ENCODE measurements at regions not wholly inside any gene's neighbourhood (a gene's known extent, or its start where the extent isn't known, plus 50 kb on each side); places are given as distances from the start of the nearest gene placed in this dataset.

GRCh38 chr6:56838965-56839364 lies 115.9 kb upstream of the BEND6 start:
- 81 to 95% (median 90%) methylated on average over 1 of the region's 1 CpG for WGBS, 5 donors
- H3K4me1 ChIP-seq, result peaks cover 3 to 35% (median 13%) of the 10 kb centered on the region in 4 donors
- DNase-seq, result no peak

GRCh38 chr6:56838016-56838555 lies 116.8 kb upstream of the BEND6 start:
- H3K4me1 ChIP-seq, result peaks cover 0 to 28% (median 6%) of the 10 kb centered on the region in 4 donors
- intact Hi-C loops (cut with DNase I; ENCODE audit: low total_unique reads), result no loop called here
- no peaks in the 10 kb centered on the region for H3K36me3 ChIP-seq
- H3K27ac ChIP-seq, result no peak overlapping the region
- TF ChIP-seq POLR2AphosphoS5 (IDR thresholded peaks at IDR 0.05) (no peak), EP300 (IDR thresholded peaks at IDR 0.05) (no peak), CTCF (IDR thresholded peaks at IDR 0.05) (no peak)
- H3K4me3 ChIP-seq, result no peak overlapping the region
- no peak for DNase-seq
- peaks cover 0 to 31% (median 8%) of the 10 kb centered on the region in 3 donors for H3K27me3 ChIP-seq
- 57 to 69% (median 60%) methylated on average over 2 of the region's 2 CpGs for WGBS, 5 donors
- H3K9me3 ChIP-seq, result no peaks in the 10 kb centered on the region

More at GRCh38 chr6:56838965-56839364, 115.9 kb upstream of the BEND6 start:
- Histone ChIP-seq H3K9me3 (no peaks in the 10 kb centered on the region), H3K27ac (no peak overlapping the region), H3K27me3 (peaks cover 0 to 40% (median 17%) of the 10 kb centered on the region in 3 donors), H3K4me3 (no peak overlapping the region), H3K36me3 (no peaks in the 10 kb centered on the region)
- intact Hi-C loops (cut with DNase I; ENCODE audit: low total_unique reads), result no loop called here
- TF ChIP-seq POLR2A (IDR thresholded peaks at IDR 0.05) (no peak), POLR2AphosphoS5 (IDR thresholded peaks at IDR 0.05) (no peak), CTCF (IDR thresholded peaks at IDR 0.05) (no peak), EP300 (IDR thresholded peaks at IDR 0.05) (no peak)

GRCh38 chr6:56837322-56837894 lies 117.5 kb upstream of the BEND6 start:
- peaks cover 0 to 21% (median 0%) of the 10 kb centered on the region in 4 donors for H3K4me1 ChIP-seq
- no peaks in the 10 kb centered on the region for H3K36me3 ChIP-seq
- H3K9me3 ChIP-seq, result no peaks in the 10 kb centered on the region
- no peak for TF ChIP-seq EP300 (IDR thresholded peaks at IDR 0.05)
- TF ChIP-seq CTCF (IDR thresholded peaks at IDR 0.05), result no peak
- no peak for TF ChIP-seq POLR2AphosphoS5 (IDR thresholded peaks at IDR 0.05)
- intact Hi-C loops (cut with DNase I; ENCODE audit: low total_unique reads), result no loop called here
- H3K27me3 ChIP-seq, result peaks cover 0 to 24% (median 2%) of the 10 kb centered on the region in 3 donors
- no peak overlapping the region for H3K27ac ChIP-seq
- no peak for DNase-seq
- WGBS, 5 donors, result 74 to 89% (median 85%) methylated on average over 6 of the region's 6 CpGs
- no peak overlapping the region for H3K4me3 ChIP-seq

GRCh38 chr6:56835612-56836011 lies 119.3 kb upstream of the BEND6 start:
- TF ChIP-seq POLR2AphosphoS5 (IDR thresholded peaks at IDR 0.05) (no peak), EP300 (IDR thresholded peaks at IDR 0.05) (no peak), CTCF (IDR thresholded peaks at IDR 0.05) (no peak), POLR2A (IDR thresholded peaks at IDR 0.05) (no peak)

More at GRCh38 chr6:56835612-56836011, 119.3 kb upstream of the BEND6 start:
- no peak overlapping the region for H3K4me3 ChIP-seq
- DNase-seq, result no peak
- peaks cover 0 to 3% (median 0%) of the 10 kb centered on the region in 4 donors for H3K4me1 ChIP-seq
- no peaks in the 10 kb centered on the region for H3K36me3 ChIP-seq
- no peak overlapping the region for H3K27ac ChIP-seq
- 79 to 89% (median 83%) methylated on average over 3 of the region's 3 CpGs for WGBS, 5 donors
- peaks cover 0 to 17% (median 0%) of the 10 kb centered on the region in 3 donors for H3K27me3 ChIP-seq
- H3K9me3 ChIP-seq, result no peaks in the 10 kb centered on the region
- intact Hi-C loops (cut with DNase I; ENCODE audit: low total_unique reads), result no loop called here
